Renal cortex interstitium (tissue), 11 donors: ENCODE measurements at regions not wholly inside any gene's neighbourhood (a gene's known extent, or its start where the extent isn't known, plus 50 kb on each side); places are given as distances from the start of the nearest gene placed in this dataset.

ENCODE experiments used
- DNase-seq, 11 donors: peaks; one replicate each; pipeline ENCODE4 v3.0.0-alpha.2; 2013; ENCODE audit warnings: low read depth in 9 of 11, low spot score in 4 of 11; ENCODE audit errors: extremely low read depth in 1 of 11

GRCh38 chr4:155428128-155428527 is 51.4 kb upstream of the MAP9 start:
- DNase-seq = no peak

- DNase-seq = no peak
These were observed 50.2 kb upstream of the MAP9 start for GRCh38 chr4:155426953-155427352.
